ENCODE measurements at regions not wholly inside any gene's neighbourhood (a gene's known extent, or its start where the extent isn't known, plus 50 kb on each side); places are given as distances from the start of the nearest gene placed in this dataset.
A peak's percentile ranks its signal among the peaks of the same experiment; 100 is the strongest.

- H3K4me3 ChIP-seq (ENCODE audit: low read depth, low read length): no peak overlapping the region
- DNase-seq (ENCODE audit: low read depth): no peak
- no peak for TF ChIP-seq CTCF (IDR thresholded peaks at IDR 0.05; ENCODE audit: insufficient read depth, low read depth, low read length)
These were observed 538.7 kb upstream of the SMIM31 start for GRCh38 chr4:164215113-164215741.

- DNase-seq (ENCODE audit: low read depth): no peak
- TF ChIP-seq CTCF (IDR thresholded peaks at IDR 0.05; ENCODE audit: insufficient read depth, low read depth, low read length): no peak
- H3K4me3 ChIP-seq (ENCODE audit: low read depth, low read length): no peak overlapping the region
These were observed 532.3 kb upstream of the SMIM31 start for GRCh38 chr4:164221631-164222030.

GRCh38 chr4:164224871-164225270 is 529.1 kb upstream of the SMIM31 start:
- no peak overlapping the region for H3K4me3 ChIP-seq (ENCODE audit: low read depth, low read length)
- DNase-seq (ENCODE audit: low read depth): peak; percentile 22
- no peak for TF ChIP-seq CTCF (IDR thresholded peaks at IDR 0.05; ENCODE audit: insufficient read depth, low read depth, low read length)

GRCh38 chr4:164229255-164229654 is 524.7 kb upstream of the SMIM31 start:
- no peak for TF ChIP-seq CTCF (IDR thresholded peaks at IDR 0.05; ENCODE audit: insufficient read depth, low read depth, low read length)
- H3K4me3 ChIP-seq (ENCODE audit: low read depth, low read length): no peak overlapping the region
- DNase-seq (ENCODE audit: low read depth): no peak

- no peak for TF ChIP-seq CTCF (IDR thresholded peaks at IDR 0.05; ENCODE audit: insufficient read depth, low read depth, low read length)
- H3K4me3 ChIP-seq (ENCODE audit: low read depth, low read length): no peak overlapping the region
- DNase-seq (ENCODE audit: low read depth): no peak
These were observed 514.5 kb upstream of the SMIM31 start for GRCh38 chr4:164239433-164239832.

- DNase-seq (ENCODE audit: low read depth): peak; percentile 4
- no peak for TF ChIP-seq CTCF (IDR thresholded peaks at IDR 0.05; ENCODE audit: insufficient read depth, low read depth, low read length)
- no peak overlapping the region for H3K4me3 ChIP-seq (ENCODE audit: low read depth, low read length)
These were observed 514.0 kb upstream of the SMIM31 start for GRCh38 chr4:164239976-164240375.

GRCh38 chr4:164251257-164251656 is 502.7 kb upstream of the SMIM31 start:
- no peak for TF ChIP-seq CTCF (IDR thresholded peaks at IDR 0.05; ENCODE audit: insufficient read depth, low read depth, low read length)
- DNase-seq (ENCODE audit: low read depth): no peak
- H3K4me3 ChIP-seq (ENCODE audit: low read depth, low read length): no peak overlapping the region

All from fibroblast of villous mesenchyme (primary cell).